ENCODE measurements at regions not wholly inside any gene's neighbourhood (a gene's known extent, or its start where the extent isn't known, plus 50 kb on each side); places are given as distances from the start of the nearest gene placed in this dataset.

GRCh38 chr6:19714434-19715166 lies 122.6 kb upstream of the ID4 start:
- TF ChIP-seq CTCF (IDR thresholded peaks at IDR 0.05) (no peak), ZFX (IDR thresholded peaks at IDR 0.05; ENCODE audit: borderline replicate concordance) (no peak)
